ENCODE measurements at regions not wholly inside any gene's neighbourhood (a gene's known extent, or its start where the extent isn't known, plus 50 kb on each side); places are given as distances from the start of the nearest gene placed in this dataset.

DNA sequence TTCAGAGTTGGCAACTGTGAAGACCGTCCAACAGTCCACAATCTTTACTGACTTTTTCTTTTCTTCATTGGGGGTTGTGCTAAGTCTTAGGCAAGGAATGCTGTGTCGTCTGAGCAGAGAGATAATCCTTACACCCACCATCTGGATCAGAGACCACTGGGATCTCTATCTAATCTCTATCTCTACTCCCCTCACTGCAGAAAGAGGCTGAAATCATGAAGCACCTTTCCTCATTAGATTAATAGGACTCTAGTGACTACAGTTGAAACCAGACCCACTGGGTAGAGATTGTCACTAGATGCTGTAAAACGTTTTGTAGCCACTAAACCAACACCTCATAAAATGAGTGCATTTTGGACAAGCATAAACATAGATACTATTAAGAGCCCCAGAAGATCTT, 387.4 kb upstream of the CELF2 start:
- TF ChIP-seq, protein P1, sequence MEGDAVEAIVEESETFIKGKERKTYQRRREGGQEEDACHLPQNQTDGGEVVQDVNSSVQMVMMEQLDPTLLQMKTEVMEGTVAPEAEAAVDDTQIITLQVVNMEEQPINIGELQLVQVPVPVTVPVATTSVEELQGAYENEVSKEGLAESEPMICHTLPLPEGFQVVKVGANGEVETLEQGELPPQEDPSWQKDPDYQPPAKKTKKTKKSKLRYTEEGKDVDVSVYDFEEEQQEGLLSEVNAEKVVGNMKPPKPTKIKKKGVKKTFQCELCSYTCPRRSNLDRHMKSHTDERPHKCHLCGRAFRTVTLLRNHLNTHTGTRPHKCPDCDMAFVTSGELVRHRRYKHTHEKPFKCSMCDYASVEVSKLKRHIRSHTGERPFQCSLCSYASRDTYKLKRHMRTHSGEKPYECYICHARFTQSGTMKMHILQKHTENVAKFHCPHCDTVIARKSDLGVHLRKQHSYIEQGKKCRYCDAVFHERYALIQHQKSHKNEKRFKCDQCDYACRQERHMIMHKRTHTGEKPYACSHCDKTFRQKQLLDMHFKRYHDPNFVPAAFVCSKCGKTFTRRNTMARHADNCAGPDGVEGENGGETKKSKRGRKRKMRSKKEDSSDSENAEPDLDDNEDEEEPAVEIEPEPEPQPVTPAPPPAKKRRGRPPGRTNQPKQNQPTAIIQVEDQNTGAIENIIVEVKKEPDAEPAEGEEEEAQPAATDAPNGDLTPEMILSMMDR (IDR thresholded peaks at IDR 0.05), result no peak
- TF ChIP-seq POLR2A (IDR thresholded peaks at IDR 0.05), result no peak
